ENCODE measurements at regions not wholly inside any gene's neighbourhood (a gene's known extent, or its start where the extent isn't known, plus 50 kb on each side); places are given as distances from the start of the nearest gene placed in this dataset.
"Not testable (repeated sequence)": the region's sequence is repeated elsewhere in the genome, so short reads cannot be mapped to it uniquely, and the experiment has no call there.

DNA sequence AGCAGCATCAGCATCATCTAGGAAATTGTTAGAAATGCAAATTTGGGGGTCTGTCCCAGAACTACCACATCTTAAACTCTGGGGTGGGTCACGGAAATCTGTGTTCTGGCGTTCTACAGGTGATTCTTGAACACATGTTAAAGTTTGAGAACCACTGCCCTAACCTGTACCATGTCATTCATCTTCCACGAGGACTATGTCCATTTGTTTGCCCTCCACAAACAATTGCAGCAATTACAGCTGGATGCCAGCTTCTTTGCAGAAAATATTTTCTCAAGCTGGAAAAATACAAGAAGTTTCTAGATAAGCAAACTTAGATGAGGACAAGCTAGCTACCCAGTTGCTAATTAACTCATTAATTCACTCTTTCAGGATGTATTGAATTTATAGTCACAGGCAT is 54.1 kb downstream of the MAFB start:
- Histone ChIP-seq H3K36me3 (ENCODE audit: insufficient read depth, low read length) (no peaks in the 10 kb centered on the region), H3K79me2 (ENCODE audit: control insufficient read depth, insufficient read depth, low read length, unreplicated experiment) (no peaks in the 10 kb centered on the region), H3K4me1 (ENCODE audit: control insufficient read depth, insufficient read depth, low read length, unreplicated experiment) (no peaks in the 10 kb centered on the region), H3K4me3 (ENCODE audit: low read depth, low read length) (no peak overlapping the region), H2AFZ (ENCODE audit: low read length, unreplicated experiment) (no peak overlapping the region), H3K27ac (ENCODE audit: low read depth, low read length) (no peak overlapping the region), H3K27me3 (ENCODE audit: insufficient read depth, low read length) (peaks cover 24% of the 10 kb centered on the region; the same call in 1 of the 2 replicates)

DNA sequence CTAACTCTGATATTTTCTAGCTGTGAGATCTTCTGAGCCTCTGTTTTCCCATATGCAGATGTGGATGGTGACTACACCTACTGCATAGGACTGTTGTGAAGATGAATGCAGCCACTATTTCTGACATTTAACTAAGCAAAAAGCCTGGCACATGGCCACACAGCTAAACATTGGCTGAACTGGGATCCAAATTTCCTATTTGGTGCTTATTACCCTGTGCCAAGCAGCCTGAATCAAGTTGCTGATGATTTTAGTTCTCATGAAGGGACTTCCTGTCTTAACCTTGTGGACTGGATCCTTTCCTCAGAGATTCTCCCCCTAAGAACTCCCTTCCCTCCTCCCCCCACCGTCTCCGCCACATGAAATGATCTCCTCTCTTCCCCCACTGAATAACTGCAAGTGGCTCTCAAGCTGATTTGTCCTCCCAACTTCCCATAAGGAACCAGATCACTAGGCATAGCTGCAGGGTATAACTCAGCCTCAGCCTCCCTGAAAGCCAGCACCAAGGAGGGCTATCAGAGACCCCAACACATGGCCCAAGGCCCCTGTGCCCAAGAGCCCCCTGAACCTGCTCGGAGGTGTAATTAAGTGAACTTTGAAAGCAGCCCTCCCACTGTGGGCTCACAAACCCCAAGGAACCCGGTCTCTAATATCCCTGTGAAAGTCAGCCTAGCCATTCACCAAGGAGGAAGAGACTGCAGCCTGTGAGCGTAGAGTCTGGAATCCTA is 55.7 kb downstream of the MAFB start:
- H3K27ac ChIP-seq (ENCODE audit: low read depth, low read length): no peak overlapping the region
- no peaks in the 10 kb centered on the region for H3K4me1 ChIP-seq (ENCODE audit: control insufficient read depth, insufficient read depth, low read length, unreplicated experiment)
- peaks cover 32% of the 10 kb centered on the region for H3K27me3 ChIP-seq (ENCODE audit: insufficient read depth, low read length)
- no peak overlapping the region for H2AFZ ChIP-seq (ENCODE audit: low read length, unreplicated experiment)
- H3K4me3 ChIP-seq (ENCODE audit: low read depth, low read length): no peak overlapping the region
- no peaks in the 10 kb centered on the region for H3K79me2 ChIP-seq (ENCODE audit: control insufficient read depth, insufficient read depth, low read length, unreplicated experiment)
- no peaks in the 10 kb centered on the region for H3K36me3 ChIP-seq (ENCODE audit: insufficient read depth, low read length)

DNA sequence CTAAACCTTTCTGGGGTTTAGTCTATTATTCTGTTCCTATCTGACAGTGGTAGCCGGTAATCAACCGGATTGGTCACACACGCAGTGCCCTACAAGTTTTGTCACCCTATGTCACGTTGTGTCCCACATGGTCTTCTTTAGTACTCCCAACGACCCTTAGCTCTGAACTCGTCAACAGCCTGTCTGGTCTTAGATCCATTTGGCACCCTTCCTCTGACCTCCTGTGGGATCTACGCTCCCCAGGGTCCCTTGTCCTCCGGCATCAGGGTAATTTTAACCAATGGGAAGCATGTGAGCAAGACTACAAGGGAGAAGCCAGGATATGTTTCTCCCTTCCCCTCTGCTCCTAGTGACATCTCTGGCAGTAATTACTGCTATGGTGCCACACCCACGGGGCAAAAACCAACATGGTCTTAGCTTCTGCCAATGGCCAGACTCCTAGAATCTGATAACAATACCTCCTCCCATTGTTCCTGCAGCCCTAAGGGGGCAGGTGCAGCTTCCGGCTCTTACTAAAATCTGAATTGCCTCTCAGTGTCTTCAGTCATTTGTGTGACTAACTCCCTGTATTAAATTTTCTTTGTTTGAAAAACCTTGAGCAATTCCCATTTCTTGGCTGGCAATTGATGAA is 56.6 kb downstream of the MAFB start:
- Histone ChIP-seq H3K27me3 (ENCODE audit: insufficient read depth, low read length) (peaks cover 37% of the 10 kb centered on the region), H2AFZ (ENCODE audit: low read length, unreplicated experiment) (no peak overlapping the region), H3K4me3 (ENCODE audit: low read depth, low read length) (no peak overlapping the region), H3K36me3 (ENCODE audit: insufficient read depth, low read length) (no peaks in the 10 kb centered on the region), H3K27ac (ENCODE audit: low read depth, low read length) (no peak overlapping the region), H3K79me2 (ENCODE audit: control insufficient read depth, insufficient read depth, low read length, unreplicated experiment) (no peaks in the 10 kb centered on the region), H3K4me1 (ENCODE audit: control insufficient read depth, insufficient read depth, low read length, unreplicated experiment) (no peaks in the 10 kb centered on the region)

DNA sequence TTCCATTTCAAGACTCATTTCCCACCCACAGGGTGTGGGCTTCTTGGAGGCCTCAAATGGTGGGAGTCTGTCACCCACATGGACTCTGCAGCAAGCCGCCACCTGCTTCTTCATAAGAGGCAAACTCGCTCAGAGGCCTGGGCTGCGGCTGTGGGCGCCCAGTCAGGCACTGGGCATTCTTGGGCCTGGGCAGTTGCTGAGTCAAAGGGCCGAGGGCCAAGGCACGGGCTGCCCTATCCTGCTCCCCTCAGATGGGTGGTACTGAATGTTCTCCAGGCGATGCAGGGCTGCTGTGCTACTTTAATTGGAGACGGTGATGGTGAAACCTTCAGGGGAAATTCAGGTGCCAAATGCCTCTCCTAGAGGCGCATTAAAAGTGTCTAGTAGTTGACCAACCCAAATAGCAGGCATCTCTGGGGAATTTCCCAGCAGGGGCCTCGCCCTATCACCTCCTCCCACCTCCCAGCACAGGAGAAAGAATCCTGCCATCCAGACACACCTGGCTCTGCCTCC is 57.9 kb downstream of the MAFB start:
- Histone ChIP-seq H3K27ac (ENCODE audit: low read depth, low read length) (no peak overlapping the region), H3K27me3 (ENCODE audit: insufficient read depth, low read length) (peaks cover 30% of the 10 kb centered on the region), H3K4me1 (ENCODE audit: control insufficient read depth, insufficient read depth, low read length, unreplicated experiment) (no peaks in the 10 kb centered on the region), H3K4me3 (ENCODE audit: low read depth, low read length) (no peak overlapping the region), H3K36me3 (ENCODE audit: insufficient read depth, low read length) (no peaks in the 10 kb centered on the region), H3K79me2 (ENCODE audit: control insufficient read depth, insufficient read depth, low read length, unreplicated experiment) (no peaks in the 10 kb centered on the region), H2AFZ (ENCODE audit: low read length, unreplicated experiment) (no peak overlapping the region)

DNA sequence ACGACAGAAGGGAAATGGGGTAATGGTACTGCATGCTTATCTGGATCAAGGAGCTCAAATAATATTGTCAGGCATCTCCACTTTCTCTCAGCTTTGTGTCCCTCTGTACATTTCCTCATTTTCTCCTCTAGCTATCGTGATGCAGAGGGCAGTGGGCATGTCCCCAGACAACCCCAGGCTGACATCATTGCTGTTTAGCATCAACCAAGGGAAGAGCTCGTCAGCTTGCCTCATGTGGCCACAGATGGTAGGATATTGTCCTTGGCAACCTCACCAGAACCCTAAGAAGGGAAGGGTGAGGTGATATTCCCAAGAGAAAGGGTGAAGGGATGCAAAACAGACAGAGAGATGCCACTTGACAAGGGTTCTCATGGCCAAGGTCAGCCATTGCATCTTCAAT is 58.3 kb downstream of the MAFB start:
- Histone ChIP-seq H2AFZ (ENCODE audit: low read length, unreplicated experiment) (no peak overlapping the region), H3K27me3 (ENCODE audit: insufficient read depth, low read length) (peaks cover 30% of the 10 kb centered on the region), H3K4me1 (ENCODE audit: control insufficient read depth, insufficient read depth, low read length, unreplicated experiment) (no peaks in the 10 kb centered on the region), H3K79me2 (ENCODE audit: control insufficient read depth, insufficient read depth, low read length, unreplicated experiment) (no peaks in the 10 kb centered on the region), H3K27ac (ENCODE audit: low read depth, low read length) (no peak overlapping the region), H3K4me3 (ENCODE audit: low read depth, low read length) (no peak overlapping the region), H3K36me3 (ENCODE audit: insufficient read depth, low read length) (no peaks in the 10 kb centered on the region)

DNA sequence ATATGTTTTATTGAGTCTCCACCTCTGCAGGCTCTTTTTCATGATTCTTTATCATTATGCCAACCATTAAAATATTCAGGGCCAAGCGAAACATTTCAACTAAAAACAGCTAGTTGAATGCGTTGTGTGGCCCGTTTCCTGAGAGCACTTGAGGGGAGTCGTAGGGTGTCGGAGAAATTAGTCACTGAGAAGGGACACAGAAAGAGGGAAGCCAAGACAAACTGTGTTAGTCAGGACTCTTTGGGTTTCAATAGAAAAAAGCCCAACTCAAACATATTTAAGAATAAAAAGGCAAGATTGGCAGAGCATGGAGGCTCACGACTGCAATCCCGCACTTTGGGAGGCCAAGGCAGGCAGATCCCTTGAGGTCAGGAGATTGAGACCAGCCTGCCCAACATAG is 58.9 kb downstream of the MAFB start:
- Histone ChIP-seq H3K36me3 (ENCODE audit: insufficient read depth, low read length) (no peaks in the 10 kb centered on the region), H2AFZ (ENCODE audit: low read length, unreplicated experiment) (no peak overlapping the region), H3K27me3 (ENCODE audit: insufficient read depth, low read length) (peaks cover 26% of the 10 kb centered on the region), H3K79me2 (ENCODE audit: control insufficient read depth, insufficient read depth, low read length, unreplicated experiment) (no peaks in the 10 kb centered on the region), H3K4me3 (ENCODE audit: low read depth, low read length) (no peak overlapping the region), H3K27ac (ENCODE audit: low read depth, low read length) (no peak overlapping the region), H3K4me1 (ENCODE audit: control insufficient read depth, insufficient read depth, low read length, unreplicated experiment) (no peaks in the 10 kb centered on the region)

DNA sequence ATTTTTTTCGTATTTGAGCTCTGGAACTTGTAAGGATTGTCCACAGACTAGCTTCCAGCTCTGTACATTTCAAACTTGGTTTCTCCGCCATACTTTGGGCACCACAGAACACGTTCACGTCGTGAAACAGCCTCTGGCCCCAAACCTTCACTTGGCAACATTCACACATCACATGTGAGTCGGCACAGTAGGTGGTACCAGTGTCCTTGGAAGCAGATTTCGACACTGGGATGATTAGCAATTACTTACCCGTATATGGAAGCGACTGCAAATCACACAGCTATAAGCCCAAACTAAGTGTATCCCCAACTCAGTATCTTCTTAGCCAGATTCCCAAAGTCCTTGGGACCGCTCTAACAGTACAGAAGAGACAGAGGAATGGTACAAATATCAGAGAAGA is 60.2 kb downstream of the MAFB start:
- H2AFZ ChIP-seq (ENCODE audit: low read length, unreplicated experiment): no peak overlapping the region
- H3K36me3 ChIP-seq (ENCODE audit: insufficient read depth, low read length): no peaks in the 10 kb centered on the region
- no peaks in the 10 kb centered on the region for H3K4me1 ChIP-seq (ENCODE audit: control insufficient read depth, insufficient read depth, low read length, unreplicated experiment)
- no peak overlapping the region for H3K4me3 ChIP-seq (ENCODE audit: low read depth, low read length)
- no peak overlapping the region for H3K27ac ChIP-seq (ENCODE audit: low read depth, low read length)
- H3K27me3 ChIP-seq (ENCODE audit: insufficient read depth, low read length): peaks cover 18% of the 10 kb centered on the region; the same call in 1 of the 2 replicates
- no peaks in the 10 kb centered on the region for H3K79me2 ChIP-seq (ENCODE audit: control insufficient read depth, insufficient read depth, low read length, unreplicated experiment)

DNA sequence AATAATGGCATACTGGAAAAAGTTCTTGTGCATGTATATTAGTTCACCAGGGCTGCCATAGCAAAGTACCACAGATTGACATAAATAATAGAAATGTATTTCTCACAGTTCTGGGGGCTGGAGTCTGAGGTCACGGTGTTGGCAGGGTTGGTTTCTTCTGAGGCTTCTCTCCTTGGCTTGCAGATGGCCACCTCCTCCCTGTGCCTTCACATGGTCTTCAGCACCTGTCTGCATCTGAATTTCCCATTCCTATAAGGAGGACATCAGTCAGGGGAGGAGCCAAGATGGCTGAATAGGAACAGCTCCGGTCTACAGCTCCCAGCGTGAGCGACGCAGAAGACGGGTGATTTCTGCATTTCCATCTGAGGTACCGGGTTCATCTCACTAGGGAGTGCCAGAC is 70.0 kb downstream of the MAFB start:
- H3K27me3 ChIP-seq (ENCODE audit: insufficient read depth, low read length): peaks cover 32% of the 10 kb centered on the region
- H3K36me3 ChIP-seq (ENCODE audit: insufficient read depth, low read length); H3K79me2 ChIP-seq (ENCODE audit: control insufficient read depth, insufficient read depth, low read length, unreplicated experiment); H3K4me1 ChIP-seq (ENCODE audit: control insufficient read depth, insufficient read depth, low read length, unreplicated experiment); H2AFZ ChIP-seq (ENCODE audit: low read length, unreplicated experiment); H3K27ac ChIP-seq (ENCODE audit: low read depth, low read length); H3K4me3 ChIP-seq (ENCODE audit: low read depth, low read length): not testable (repeated sequence)

DNA sequence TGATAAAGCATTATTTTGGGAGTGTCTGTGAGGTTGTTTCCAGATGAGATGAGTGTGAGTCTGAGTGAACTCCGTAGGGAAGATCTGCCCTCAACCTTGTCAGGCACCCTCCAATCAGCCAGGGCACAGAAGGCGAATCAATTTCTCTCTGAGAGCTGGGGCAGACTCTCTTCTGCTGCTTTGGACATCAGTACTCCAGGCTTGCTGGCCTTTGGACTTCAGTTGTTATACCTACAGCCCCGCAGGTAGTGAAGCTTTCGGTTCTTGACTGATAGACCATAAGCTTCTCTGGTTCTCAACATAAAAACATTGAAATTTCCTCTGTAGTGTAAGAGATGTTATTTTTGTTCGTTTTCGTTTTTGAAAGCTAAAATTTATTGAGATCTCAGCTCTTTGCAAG is 71.4 kb downstream of the MAFB start:
- Histone ChIP-seq H3K79me2 (ENCODE audit: control insufficient read depth, insufficient read depth, low read length, unreplicated experiment) (no peaks in the 10 kb centered on the region), H3K4me3 (ENCODE audit: low read depth, low read length) (no peak overlapping the region), H2AFZ (ENCODE audit: low read length, unreplicated experiment) (no peak overlapping the region), H3K27me3 (ENCODE audit: insufficient read depth, low read length) (peaks cover 33% of the 10 kb centered on the region), H3K36me3 (ENCODE audit: insufficient read depth, low read length) (no peaks in the 10 kb centered on the region), H3K4me1 (ENCODE audit: control insufficient read depth, insufficient read depth, low read length, unreplicated experiment) (no peaks in the 10 kb centered on the region), H3K27ac (ENCODE audit: low read depth, low read length) (no peak overlapping the region)

DNA sequence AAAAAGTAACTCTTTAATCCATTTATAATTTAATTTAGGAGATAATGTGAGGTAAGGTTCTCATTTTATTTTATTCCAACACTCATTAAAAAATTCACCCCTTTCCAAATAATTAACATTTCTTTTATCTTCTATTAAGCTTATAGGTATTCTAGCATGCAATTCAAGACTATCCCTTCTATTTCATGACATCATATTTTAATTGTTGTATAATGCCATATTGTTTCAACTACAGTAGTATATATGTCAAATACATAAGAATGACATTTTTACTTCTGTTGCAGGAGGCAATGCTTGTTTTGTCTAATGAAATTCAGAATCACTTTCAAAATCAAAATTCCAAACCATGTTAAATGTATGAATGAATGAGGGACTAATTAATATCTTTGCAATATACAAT is 76.2 kb downstream of the MAFB start:
- Histone ChIP-seq H3K4me3 (ENCODE audit: low read depth, low read length) (no peak overlapping the region), H2AFZ (ENCODE audit: low read length, unreplicated experiment) (no peak overlapping the region), H3K36me3 (ENCODE audit: insufficient read depth, low read length) (no peaks in the 10 kb centered on the region), H3K27ac (ENCODE audit: low read depth, low read length) (no peak overlapping the region), H3K79me2 (ENCODE audit: control insufficient read depth, insufficient read depth, low read length, unreplicated experiment) (no peaks in the 10 kb centered on the region), H3K27me3 (ENCODE audit: insufficient read depth, low read length) (peaks cover 26% of the 10 kb centered on the region), H3K4me1 (ENCODE audit: control insufficient read depth, insufficient read depth, low read length, unreplicated experiment) (no peaks in the 10 kb centered on the region)

DNA sequence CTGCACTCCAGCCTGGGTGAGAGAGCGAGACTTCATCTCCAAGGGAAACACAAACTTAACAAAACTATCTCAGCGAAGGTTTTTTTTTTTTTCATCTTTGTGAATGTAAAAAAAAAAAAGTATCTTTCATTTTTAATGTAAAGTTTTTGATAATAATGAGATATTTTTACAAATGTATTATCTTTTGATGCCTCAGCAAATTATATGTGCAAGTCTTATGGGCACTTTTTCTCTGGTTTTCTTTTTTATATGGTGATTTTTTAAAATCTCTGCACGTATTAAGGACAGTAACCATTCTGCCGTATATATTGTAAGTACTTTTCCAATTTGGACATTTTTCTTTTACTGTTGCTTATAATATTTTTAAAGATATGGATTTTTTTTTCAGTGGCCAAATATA is 76.8 kb downstream of the MAFB start:
- H3K79me2 ChIP-seq (ENCODE audit: control insufficient read depth, insufficient read depth, low read length, unreplicated experiment): no peaks in the 10 kb centered on the region
- no peaks in the 10 kb centered on the region for H3K36me3 ChIP-seq (ENCODE audit: insufficient read depth, low read length)
- H3K4me1 ChIP-seq (ENCODE audit: control insufficient read depth, insufficient read depth, low read length, unreplicated experiment): no peaks in the 10 kb centered on the region
- H3K27me3 ChIP-seq (ENCODE audit: insufficient read depth, low read length): peaks cover 20% of the 10 kb centered on the region
- no peak overlapping the region for H3K4me3 ChIP-seq (ENCODE audit: low read depth, low read length)
- H3K27ac ChIP-seq (ENCODE audit: low read depth, low read length): no peak overlapping the region
- H2AFZ ChIP-seq (ENCODE audit: low read length, unreplicated experiment): no peak overlapping the region
